HEK293 (cell line): ENCODE measurements at regions not wholly inside any gene's neighbourhood (a gene's known extent, or its start where the extent isn't known, plus 50 kb on each side); places are given as distances from the start of the nearest gene placed in this dataset.

Experiments used
- CTCF ChIA-PET: fragments of 350-600 bp; formaldehyde crosslinking; extraction: SDS; loops from one replicate; lab custom pipeline; 2021; ENCODE audit warnings: antibody characterized with exemption; lab: Yijun Ruan, JAX
- POLR2A ChIA-PET: fragments of 300-600 bp; formaldehyde crosslinking; extraction: SDS; loops from one replicate; lab custom pipeline; 2020; ENCODE audit warnings: antibody characterized with exemption, inconsistent platforms; lab: Yijun Ruan, JAX
- H3K27ac ChIP-seq: fragments of 200-500 bp; sonication (Bioruptor generic); 2 replicates; pipeline ENCODE4 v1.5.1; 2014; ENCODE audit warnings: low read depth, low read length, control low read depth, inconsistent platforms; ENCODE audit errors: extremely low read depth
- H3K36me3 ChIP-seq, 2 experiments: fragments of 200-500 bp in 1 of 2; sonication (Bioruptor generic) in 1 of 2; 1 replicate in 1 of 2; 2 replicates in 1 of 2; pipeline ENCODE4 v1.5.1; 2014 to 2017; ENCODE audit warnings: inconsistent platforms in 2 of 2, low read length in 2 of 2; ENCODE audit not compliant: control insufficient read depth in 2 of 2, insufficient read depth in 1 of 2
- H3K4me1 ChIP-seq: fragments of 200-500 bp; sonication (Bioruptor generic); 2 replicates; pipeline ENCODE4 v1.5.1; 2014; ENCODE audit warnings: mild to moderate bottlenecking, low read length, inconsistent platforms; ENCODE audit not compliant: control insufficient read depth, insufficient read depth
- H3K4me3 ChIP-seq: 2 replicates; pipeline ENCODE4 v1.5.1; 2011; ENCODE audit warnings: low read depth, mild to moderate bottlenecking, control low read depth, low read length, moderate library complexity
- H3K9me3 ChIP-seq: fragments of 200-500 bp; sonication (Bioruptor generic); 2 replicates; pipeline ENCODE4 v1.5.1; 2014; ENCODE audit warnings: low read depth, low read length, inconsistent platforms; ENCODE audit not compliant: control insufficient read depth, insufficient read depth
- GLIS2 ChIP-seq: fragments of 450-650 bp; formaldehyde crosslinking; IDR thresholded peaks from 2 replicates; pipeline ENCODE4 v1.5.1; 2016; ENCODE audit warnings: missing biosample characterization, missing genetic modification characterization
- HOXC10 ChIP-seq: sonication (generic); formaldehyde crosslinking; IDR thresholded peaks from 2 replicates; pipeline ENCODE4 v1.8.1; 2023; ENCODE audit warnings: mild to moderate bottlenecking, missing genetic modification reagents
- HOXD13 ChIP-seq: sonication (generic); formaldehyde crosslinking; IDR thresholded peaks from 2 replicates; pipeline ENCODE4 v1.8.0; 2022; ENCODE audit warnings: missing genetic modification reagents, borderline replicate concordance
- MYNN ChIP-seq: fragments of 450-650 bp; formaldehyde crosslinking; IDR thresholded peaks from 2 replicates; pipeline ENCODE4 v1.5.1; 2016; ENCODE audit warnings: missing biosample characterization, missing genetic modification characterization, borderline replicate concordance
- REPIN1 ChIP-seq: fragments of 450-650 bp; formaldehyde crosslinking; IDR thresholded peaks from 2 replicates; pipeline ENCODE4 v1.5.1; 2017; ENCODE audit warnings: missing biosample characterization, missing genetic modification characterization, low read depth
- REST ChIP-seq: fragments of 450-650 bp; formaldehyde crosslinking; IDR thresholded peaks from 2 replicates; pipeline ENCODE4 v1.5.1; 2016; ENCODE audit warnings: missing biosample characterization, missing genetic modification characterization
- SETDB1 ChIP-seq: IDR thresholded peaks from one replicate; pipeline ENCODE4 v1.6.1; 2017; ENCODE audit warnings: mild to moderate bottlenecking, low read length, moderate library complexity, mixed read lengths; ENCODE audit not compliant: insufficient read length
- YY2 ChIP-seq: fragments of 450-650 bp; formaldehyde crosslinking; IDR thresholded peaks from 2 replicates; pipeline ENCODE4 v1.5.1; 2016; ENCODE audit warnings: missing biosample characterization, missing genetic modification characterization
- ZNF140 ChIP-seq: fragments of 450-650 bp; formaldehyde crosslinking; IDR thresholded peaks from 2 replicates; pipeline ENCODE4 v1.5.1; 2016; ENCODE audit warnings: missing biosample characterization, missing genetic modification characterization
- ZNF146 ChIP-seq: fragments of 450-650 bp; formaldehyde crosslinking; IDR thresholded peaks from 2 replicates; pipeline ENCODE4 v1.5.1; 2016; ENCODE audit warnings: missing biosample characterization, missing genetic modification characterization
- ZNF174 ChIP-seq: fragments of 450-650 bp; formaldehyde crosslinking; IDR thresholded peaks from 2 replicates; pipeline ENCODE4 v1.5.0; 2017; ENCODE audit warnings: missing biosample characterization, mild to moderate bottlenecking, missing genetic modification characterization
- ZNF19 ChIP-seq: fragments of 450-650 bp; formaldehyde crosslinking; IDR thresholded peaks from 2 replicates; pipeline ENCODE4; 2016; ENCODE audit warnings: missing biosample characterization, missing genetic modification characterization, low read depth
- ZNF26 ChIP-seq: fragments of 450-650 bp; formaldehyde crosslinking; IDR thresholded peaks from 2 replicates; pipeline ENCODE4 v1.5.1; 2016; ENCODE audit warnings: missing biosample characterization, missing genetic modification characterization
- ZNF274 ChIP-seq, 2 experiments: fragments of 200-500 bp in 1 of 2; fragments of 450-650 bp in 1 of 2; sonication (Bioruptor generic) in 1 of 2; formaldehyde crosslinking in 1 of 2; IDR thresholded peaks; 2 replicates each; pipeline versions ENCODE4 v1.5.1 to v1.6.1; 2014 to 2016; ENCODE audit warnings: borderline replicate concordance in 1 of 2, inconsistent platforms in 1 of 2, low read length in 1 of 2, missing biosample characterization in 1 of 2, missing genetic modification characterization in 1 of 2
- ZNF350 ChIP-seq: fragments of 450-650 bp; formaldehyde crosslinking; IDR thresholded peaks from 2 replicates; pipeline ENCODE4 v1.5.0; 2017; ENCODE audit warnings: missing biosample characterization, mild to moderate bottlenecking, missing genetic modification characterization
- ZNF37A ChIP-seq: fragments of 450-650 bp; IDR thresholded peaks from 2 replicates; pipeline ENCODE4 v1.5.1; 2018; ENCODE audit warnings: missing biosample characterization, missing genetic modification characterization
- ZNF416 ChIP-seq: fragments of 450-650 bp; formaldehyde crosslinking; IDR thresholded peaks from 2 replicates; pipeline ENCODE4 v1.5.1; 2016; ENCODE audit warnings: missing biosample characterization, missing genetic modification characterization
- ZNF513 ChIP-seq: fragments of 450-650 bp; IDR thresholded peaks from 2 replicates; pipeline ENCODE4 v1.5.1; 2018; ENCODE audit warnings: missing biosample characterization, missing genetic modification characterization
- ZNF548 ChIP-seq: fragments of 450-650 bp; formaldehyde crosslinking; IDR thresholded peaks from 2 replicates; pipeline ENCODE4 v1.5.1; 2016; ENCODE audit warnings: missing biosample characterization, missing genetic modification characterization
- ZNF555 ChIP-seq: fragments of 450-650 bp; formaldehyde crosslinking; conservative IDR thresholded peaks from 2 replicates; pipeline ENCODE4 v1.5.1; 2017; ENCODE audit warnings: missing biosample characterization, mild to moderate bottlenecking, missing genetic modification characterization, inconsistent platforms
- ZNF626 ChIP-seq: fragments of 450-650 bp; sonication (Bioruptor Pico); formaldehyde crosslinking; IDR thresholded peaks from 2 replicates; pipeline ENCODE4 v1.5.1; 2018; ENCODE audit warnings: missing biosample characterization, missing genetic modification characterization, inconsistent platforms
- ZNF629 ChIP-seq: fragments of 450-650 bp; formaldehyde crosslinking; IDR thresholded peaks from 2 replicates; pipeline ENCODE4 v1.5.1; 2017; ENCODE audit warnings: missing biosample characterization, missing genetic modification characterization
- ZNF664 ChIP-seq: fragments of 450-650 bp; formaldehyde crosslinking; IDR thresholded peaks from 2 replicates; pipeline ENCODE4 v1.5.1; 2016; ENCODE audit warnings: missing biosample characterization, missing genetic modification characterization
- ZNF692 ChIP-seq: fragments of 450-650 bp; formaldehyde crosslinking; IDR thresholded peaks from 2 replicates; pipeline ENCODE4 v1.5.1; 2016; ENCODE audit warnings: missing biosample characterization, missing genetic modification characterization
- ZNF707 ChIP-seq: fragments of 450-650 bp; formaldehyde crosslinking; IDR thresholded peaks from 2 replicates; pipeline ENCODE4 v1.5.1; 2016; ENCODE audit warnings: missing biosample characterization, missing genetic modification characterization
- ZSCAN23 ChIP-seq: fragments of 450-650 bp; formaldehyde crosslinking; IDR thresholded peaks from 2 replicates; pipeline ENCODE4 v1.5.1; 2016; ENCODE audit warnings: missing biosample characterization, missing genetic modification characterization

GRCh38 chr3:70755526-70755925 is 443.1 kb upstream of the MDFIC2 start:
- no peaks in the 10 kb centered on the region for H3K4me1 ChIP-seq
- H3K4me3 ChIP-seq, result no peak overlapping the region
- H3K9me3 ChIP-seq, result no peaks in the 10 kb centered on the region
- POLR2A ChIA-PET, result no interaction called here
- H3K36me3 ChIP-seq, result no peaks in the 10 kb centered on the region
- TF ChIP-seq ZNF664 (tag by site-specific recombination), result no peak
- no peak for TF ChIP-seq ZNF629 (tag by site-specific recombination)
- TF ChIP-seq MYNN, result no peak
- TF ChIP-seq ZNF146 (tag by site-specific recombination), result no peak
- no peak for TF ChIP-seq HOXD13
- no peak for TF ChIP-seq ZNF707 (tag by site-specific recombination)
- TF ChIP-seq ZSCAN23 (tag by site-specific recombination), result no peak
- no peak for TF ChIP-seq ZNF37A (tag by site-specific recombination)
- no peak for TF ChIP-seq REPIN1
- no peak for TF ChIP-seq ZNF692
- no peak for TF ChIP-seq SETDB1
- no peak for TF ChIP-seq ZNF19 (tag by site-specific recombination)
- TF ChIP-seq ZNF548 (tag by site-specific recombination), result no peak
- CTCF ChIA-PET, result no interaction called here
- H3K27ac ChIP-seq, result no peak overlapping the region

GRCh38 chr3:70754314-70754713 is 441.9 kb upstream of the MDFIC2 start:
- ChIA-PET CTCF (no interaction called here), POLR2A (no interaction called here)
- no peaks in the 10 kb centered on the region for H3K9me3 ChIP-seq
- TF ChIP-seq ZNF707 (tag by site-specific recombination), result no peak
- 0 out of 2 replicates have a peak, but pooled peaks have one; percentile 20 for TF ChIP-seq ZNF513 (tag by site-specific recombination)
- TF ChIP-seq REST (tag by site-specific recombination), result no peak
- H3K36me3 ChIP-seq, result no peaks in the 10 kb centered on the region
- H3K4me3 ChIP-seq, result no peak overlapping the region
- H3K4me1 ChIP-seq, result no peaks in the 10 kb centered on the region
- no peak overlapping the region for H3K27ac ChIP-seq

- no peak overlapping the region for H3K4me3 ChIP-seq
- H3K9me3 ChIP-seq, result no peaks in the 10 kb centered on the region
- H3K4me1 ChIP-seq, result no peaks in the 10 kb centered on the region
- no peak overlapping the region for H3K27ac ChIP-seq
- H3K36me3 ChIP-seq, result no peaks in the 10 kb centered on the region
- CTCF ChIA-PET, result no interaction called here
- POLR2A ChIA-PET, result interaction anchor here (0.7 kb wide), 1 partner anchor 265 kb away, joined by 11 read pairs; no protein-coding TSS in a partner anchor
- no peak for TF ChIP-seq ZNF274 (IDR thresholded peaks at IDR 0.05; ENCODE audit: low read length)
- no peak for TF ChIP-seq ZNF274 (tag by site-specific recombination; IDR thresholded peaks at IDR 0.05; ENCODE audit: borderline replicate concordance)
- no peak for TF ChIP-seq HOXC10 (CRISPR knock-in tag)
- TF ChIP-seq ZNF416 (tag by site-specific recombination), result no peak
- no peak for TF ChIP-seq ZNF626 (tag by site-specific recombination)
- TF ChIP-seq GLIS2 (tag by site-specific recombination), result no peak
- no peak for TF ChIP-seq ZNF26 (tag by site-specific recombination)
- TF ChIP-seq YY2, result no peak
- TF ChIP-seq ZNF555 (tag by site-specific recombination), result no peak
- no peak for TF ChIP-seq ZNF350 (tag by site-specific recombination)
- TF ChIP-seq ZNF140 (tag by site-specific recombination), result no peak
- TF ChIP-seq ZNF174 (tag by site-specific recombination), result no peak
These were observed 441.1 kb upstream of the MDFIC2 start for GRCh38 chr3:70753572-70753971.
